HepG2 (cell line): ENCODE measurements at regions not wholly inside any gene's neighbourhood (a gene's known extent, or its start where the extent isn't known, plus 50 kb on each side); places are given as distances from the start of the nearest gene placed in this dataset.

Source experiments
- ATAC-seq: fragments of 200-7000 bp; cut with Tn5 transposase; 3 replicates; pipeline ENCODE4 v1.9.1; 2020; ENCODE audit warnings: mild to moderate bottlenecking, moderate library complexity
- BruUV-seq: library from RNA; stranded (reverse); fragments of 400-500 nt; replicated peaks from 2 replicates; lab custom pipeline; 2021; lab: Mats Ljungman, UMichigan
- CTCF ChIA-PET: fragments of 300-600 bp; formaldehyde crosslinking; extraction: SDS; loops from one replicate; lab custom pipeline; 2021; ENCODE audit warnings: low total read pairs, inconsistent platforms, low intra/inter-chr PET ratio; lab: Yijun Ruan, JAX
- POLR2A ChIA-PET: fragments of 350-600 bp; sonication (Branson Sonifier 250); formaldehyde crosslinking; loops from one replicate; lab custom pipeline; 2020; ENCODE audit warnings: antibody characterized with exemption, inconsistent platforms; lab: Yijun Ruan, JAX
- DNase-seq: peaks from one replicate; pipeline ENCODE4 v3.0.0-alpha.2; 2015; ENCODE audit warnings: low spot score
- FAIRE-seq: peaks from 3 replicates; lab custom pipeline; 2011; peaks lifted over from hg19 to GRCh38; lab: Jason Lieb, UNC
- H2AFZ ChIP-seq: one replicate; pipeline ENCODE4 v1.6.1; 2011; ENCODE audit warnings: low read length, inconsistent platforms
- H3K27ac ChIP-seq: fragments of 300-600 bp; 3 replicates; pipeline ENCODE4 v1.8.0; 2011; ENCODE audit warnings: mixed run types, mild to moderate bottlenecking, mixed read lengths, low read length, inconsistent platforms; ENCODE audit not compliant: insufficient read depth; ENCODE audit errors: extremely low read length
- H3K27me3 ChIP-seq, 2 experiments: fragments of 200-600 bp in 1 of 2; 2 replicates in 1 of 2; 3 replicates in 1 of 2; pipeline versions ENCODE4 v1.6.0 to v1.8.0; 2011; ENCODE audit warnings: low read length in 2 of 2, mild to moderate bottlenecking in 2 of 2, moderate library complexity in 2 of 2, inconsistent platforms in 1 of 2; ENCODE audit not compliant: insufficient read depth in 2 of 2, control insufficient read depth in 1 of 2
- H3K36me3 ChIP-seq, 2 experiments: fragments of 200-600 bp in 1 of 2; replicated peaks in 1 of 2; 2 replicates in 1 of 2; 3 replicates in 1 of 2; pipeline versions ENCODE4 v1.5.1 to v1.8.0; 2011; ENCODE audit warnings: low read length in 2 of 2, inconsistent platforms in 1 of 2; ENCODE audit not compliant: insufficient read depth in 2 of 2, control insufficient read depth in 1 of 2
- H3K4me1 ChIP-seq: 2 replicates; pipeline ENCODE4 v1.5.1; 2012; ENCODE audit warnings: low read length, inconsistent platforms; ENCODE audit not compliant: insufficient read depth
- H3K4me2 ChIP-seq: 2 replicates; pipeline ENCODE4 v1.6.0; 2011; ENCODE audit warnings: low read depth, low read length, inconsistent platforms
- H3K4me3 ChIP-seq, 3 experiments: fragments of 200-600 bp in 1 of 3; sonication (generic), shearing (Covaris generic) in 1 of 3; replicated peaks in 1 of 3; 2 replicates each; pipeline ENCODE4 v1.5.1; 2011 to 2016; ENCODE audit warnings: low read length in 3 of 3, inconsistent platforms in 2 of 3, low read depth in 2 of 3, mild to moderate bottlenecking in 2 of 3, control low read depth in 1 of 3, mixed read lengths in 1 of 3; ENCODE audit not compliant: insufficient read depth in 1 of 3
- H3K79me2 ChIP-seq: one replicate; pipeline ENCODE4 v1.6.1; 2011; ENCODE audit warnings: low read length, inconsistent platforms; ENCODE audit not compliant: insufficient read depth
- H3K9ac ChIP-seq: 2 replicates; pipeline ENCODE4 v1.6.0; 2011; ENCODE audit warnings: mild to moderate bottlenecking, low read depth, low read length, inconsistent platforms; ENCODE audit not compliant: insufficient read depth
- H3K9me3 ChIP-seq: 2 replicates; pipeline ENCODE4 v1.5.1; 2012; ENCODE audit warnings: mild to moderate bottlenecking, low read length
- H4K20me1 ChIP-seq: 2 replicates; pipeline ENCODE4 v1.6.0; 2011; ENCODE audit warnings: inconsistent platforms, mild to moderate bottlenecking, low read length, moderate library complexity; ENCODE audit not compliant: insufficient read depth
- CEBPZ ChIP-seq: IDR thresholded peaks from 2 replicates; pipeline ENCODE4 v1.6.1; 2012; ENCODE audit warnings: low read length, improper control_type of control experiment
- DNMT3B ChIP-seq: conservative IDR thresholded peaks from 2 replicates; pipeline ENCODE4 v1.6.1; 2016; ENCODE audit warnings: missing biosample characterization, control low read depth
- ETV5 ChIP-seq: IDR thresholded peaks from 2 replicates; pipeline ENCODE4 v1.6.1; 2018; ENCODE audit warnings: missing biosample characterization, missing genetic modification reagents, inconsistent platforms, borderline replicate concordance
- GLMP ChIP-seq: sonication (generic); formaldehyde crosslinking; IDR thresholded peaks from 2 replicates; pipeline ENCODE4 v1.9.0; 2021; ENCODE audit warnings: missing genetic modification reagents, mild to moderate bottlenecking, borderline replicate concordance
- NFKBIZ ChIP-seq: IDR thresholded peaks from 2 replicates; pipeline ENCODE4 v1.6.1; 2018; ENCODE audit warnings: missing genetic modification reagents, missing compliant biosample characterization
- RAD21 ChIP-seq: fragments of 450-650 bp; formaldehyde crosslinking; IDR thresholded peaks from 2 replicates; pipeline ENCODE4 v1.5.0; 2020; ENCODE audit warnings: mild to moderate bottlenecking
- SMARCE1 ChIP-seq: fragments of 450-650 bp; IDR thresholded peaks from 2 replicates; pipeline ENCODE4 v1.6.1; 2017; ENCODE audit warnings: borderline replicate concordance
- SPEN ChIP-seq: sonication (generic); formaldehyde crosslinking; IDR thresholded peaks from 2 replicates; pipeline ENCODE4 v1.5.1; 2020; ENCODE audit warnings: low read depth, mild to moderate bottlenecking, missing genetic modification reagents
- TCF12 ChIP-seq, 2 experiments: fragments of 450-650 bp in 1 of 2; sonication (generic) in 1 of 2; formaldehyde crosslinking in 1 of 2; IDR thresholded peaks; 2 replicates each; pipeline versions ENCODE4 v1.6.1 to v1.8.0; 2017 to 2022; ENCODE audit warnings: antibody characterized with exemption in 1 of 2, mild to moderate bottlenecking in 1 of 2, missing genetic modification reagents in 1 of 2, moderate library complexity in 1 of 2
- TFAP4 ChIP-seq: sonication (generic); IDR thresholded peaks from 2 replicates; pipeline ENCODE4 v1.6.1; 2016; ENCODE audit warnings: low read depth, borderline replicate concordance
- TRAFD1 ChIP-seq: sonication (generic); formaldehyde crosslinking; IDR thresholded peaks from 2 replicates; pipeline ENCODE4 v1.5.1; 2020; ENCODE audit warnings: missing genetic modification reagents, mild to moderate bottlenecking, borderline replicate concordance
- TRIM24 ChIP-seq: sonication (generic); formaldehyde crosslinking; IDR thresholded peaks from 2 replicates; pipeline ENCODE4 v1.8.0; 2022; ENCODE audit warnings: mild to moderate bottlenecking, missing genetic modification reagents
- ZEB1 ChIP-seq: IDR thresholded peaks from 2 replicates; pipeline ENCODE4 v1.6.1; 2012; ENCODE audit warnings: mild to moderate bottlenecking, low read depth, inconsistent platforms; ENCODE audit not compliant: insufficient replicate concordance
- ZNF34 ChIP-seq: sonication (generic); formaldehyde crosslinking; IDR thresholded peaks from 2 replicates; pipeline ENCODE4 v1.4.0; 2020; ENCODE audit warnings: mild to moderate bottlenecking, missing genetic modification reagents, borderline replicate concordance
- ZNF557 ChIP-seq: sonication (generic); formaldehyde crosslinking; IDR thresholded peaks from 2 replicates; pipeline ENCODE4 v1.4.0; 2020; ENCODE audit warnings: missing genetic modification reagents
- ZNF720 ChIP-seq: sonication (generic); formaldehyde crosslinking; IDR thresholded peaks from 2 replicates; pipeline ENCODE4 v1.4.0; 2020; ENCODE audit warnings: missing genetic modification reagents
- ZNF746 ChIP-seq: sonication (generic); formaldehyde crosslinking; IDR thresholded peaks from 2 replicates; pipeline ENCODE4 v1.8.0; 2022; ENCODE audit warnings: mild to moderate bottlenecking, missing genetic modification reagents
- ZNF883 ChIP-seq: sonication (generic); formaldehyde crosslinking; IDR thresholded peaks from 2 replicates; pipeline ENCODE4 v1.5.1; 2020; ENCODE audit warnings: mild to moderate bottlenecking, missing genetic modification reagents; ENCODE audit errors: not compliant biosample characterization
- WGBS: methylation state at CpG from one replicate; pipeline ENCODE4 v1.1.6; 2017; ENCODE audit warnings: low lambda C conversion rate; 5-methylcytosine and 5-hydroxymethylcytosine counted together
- in situ Hi-C: cut with HindIII; loops from 2 replicates; pipeline ENCODE4 v1.10.0; 2017; ENCODE audit warnings: low pct_unique_long_range_greater_than_20kb; ENCODE audit not compliant: extremely low pct_ligation_motif_present
- intact Hi-C: fragments of 100-400 bp; cut with micrococcal nuclease; formaldehyde crosslinking; loops from one replicate; pipeline ENCODE4 v1.10.0; 2022; ENCODE audit not compliant: unreplicated experiment

GRCh38 chr12:112598626-112599025 is 179.9 kb downstream of the PTPN11 start:
- no peaks in the 10 kb centered on the region for H3K36me3 ChIP-seq
- no peaks in the 10 kb centered on the region for H3K79me2 ChIP-seq
- intact Hi-C loops (no loop called here), in situ Hi-C loops (no loop called here)
- H4K20me1 ChIP-seq = no peaks in the 10 kb centered on the region
- no peak overlapping the region for H2AFZ ChIP-seq
- FAIRE-seq (no peak), DNase-seq (no peak), ATAC-seq (no peak)
- no TSS peak for BruUV-seq
- peaks cover 0 to 1% of the 10 kb centered on the region in 2 experiments; a peak in 1 of 5 replicates for H3K27me3 ChIP-seq
- ChIA-PET POLR2A (no interaction called here), CTCF (no interaction called here)
- H3K9me3 ChIP-seq = no peaks in the 10 kb centered on the region
- peaks cover 22% of the 10 kb centered on the region for H3K4me1 ChIP-seq
- H3K4me2 ChIP-seq = no peak overlapping the region
- 81% methylated on average over 1 of the region's 1 CpG for WGBS
- TF ChIP-seq RAD21 (CRISPR knock-in tag) (no peak), ZEB1 (no peak), SPEN (CRISPR knock-in tag) (no peak), CEBPZ (no peak), ZNF746 (no peak), TRIM24 (CRISPR knock-in tag) (no peak), ZNF34 (CRISPR knock-in tag) (no peak), TRAFD1 (CRISPR knock-in tag) (no peak), GLMP (CRISPR knock-in tag) (no peak), NFKBIZ (CRISPR knock-in tag) (no peak), SMARCE1 (no peak), TCF12 (IDR thresholded peaks at IDR 0.05) (no peak), TCF12 (CRISPR knock-in tag; IDR thresholded peaks at IDR 0.05) (no peak), DNMT3B (CRISPR knock-in tag) (no peak), TFAP4 (no peak), ZNF557 (CRISPR knock-in tag) (no peak), ZNF720 (CRISPR knock-in tag) (no peak), ETV5 (CRISPR knock-in tag) (no peak), ZNF883 (CRISPR knock-in tag) (no peak)
- no peak overlapping the region for H3K27ac ChIP-seq
- no peak overlapping the region for H3K4me3 ChIP-seq
- no peak overlapping the region for H3K9ac ChIP-seq
